HL-60 (cell line): ENCODE measurements at regions not wholly inside any gene's neighbourhood (a gene's known extent, or its start where the extent isn't known, plus 50 kb on each side); places are given as distances from the start of the nearest gene placed in this dataset.
A peak's percentile ranks its signal among the peaks of the same experiment; 100 is the strongest.

Experiments
- DNase-seq, 2 experiments: peaks; one replicate each; pipeline ENCODE4 v3.0.0-alpha.2; 2010 to 2020; ENCODE audit warnings: low read depth in 1 of 2, low spot score in 1 of 2
- H3K27ac ChIP-seq: fragments of 250-450 bp; sonication (Bioruptor Pico); replicated peaks from 2 replicates; pipeline ENCODE4 v1.5.1; 2020; ENCODE audit warnings: mild to moderate bottlenecking, moderate library complexity
- H3K27me3 ChIP-seq: fragments of 250-450 bp; sonication (Bioruptor Pico); 2 replicates; pipeline ENCODE4 v1.5.1; 2021; ENCODE audit warnings: mild to moderate bottlenecking, moderate library complexity; ENCODE audit not compliant: insufficient read depth, poor library complexity, severe bottlenecking
- H3K4me3 ChIP-seq: replicated peaks from 2 replicates; pipeline ENCODE4 v1.5.1; 2011; ENCODE audit warnings: mild to moderate bottlenecking, control low read depth, low read length; ENCODE audit not compliant: insufficient read depth
- GABPA ChIP-seq: IDR thresholded peaks from 2 replicates; pipeline ENCODE4 v1.6.1; 2012; ENCODE audit warnings: low read depth
- POLR2AphosphoS5 ChIP-seq: IDR thresholded peaks from 2 replicates; pipeline ENCODE4 v1.6.1; 2012; ENCODE audit warnings: low read depth
- REST ChIP-seq: IDR thresholded peaks from 2 replicates; pipeline ENCODE4 v1.6.1; 2012; ENCODE audit warnings: low read depth; ENCODE audit not compliant: insufficient replicate concordance
- SPI1 ChIP-seq: IDR thresholded peaks from 2 replicates; pipeline ENCODE4 v1.6.1; 2012; ENCODE audit warnings: low read depth, mild to moderate bottlenecking, borderline replicate concordance
- TF ChIP-seq, protein P1 (sequence below): IDR thresholded peaks from one replicate; pipeline ENCODE4 v1.5.1; 2011; ENCODE audit warnings: low read length, control low read depth, inconsistent platforms; ENCODE audit not compliant: insufficient read depth

GRCh38 chr6:166708460-166708859 is 81.4 kb upstream of the RPS6KA2 start:
- DNase-seq, result no peak
- TF ChIP-seq SPI1 (no peak), POLR2AphosphoS5 (no peak), GABPA (no peak), REST (no peak)
- TF ChIP-seq, protein P1, sequence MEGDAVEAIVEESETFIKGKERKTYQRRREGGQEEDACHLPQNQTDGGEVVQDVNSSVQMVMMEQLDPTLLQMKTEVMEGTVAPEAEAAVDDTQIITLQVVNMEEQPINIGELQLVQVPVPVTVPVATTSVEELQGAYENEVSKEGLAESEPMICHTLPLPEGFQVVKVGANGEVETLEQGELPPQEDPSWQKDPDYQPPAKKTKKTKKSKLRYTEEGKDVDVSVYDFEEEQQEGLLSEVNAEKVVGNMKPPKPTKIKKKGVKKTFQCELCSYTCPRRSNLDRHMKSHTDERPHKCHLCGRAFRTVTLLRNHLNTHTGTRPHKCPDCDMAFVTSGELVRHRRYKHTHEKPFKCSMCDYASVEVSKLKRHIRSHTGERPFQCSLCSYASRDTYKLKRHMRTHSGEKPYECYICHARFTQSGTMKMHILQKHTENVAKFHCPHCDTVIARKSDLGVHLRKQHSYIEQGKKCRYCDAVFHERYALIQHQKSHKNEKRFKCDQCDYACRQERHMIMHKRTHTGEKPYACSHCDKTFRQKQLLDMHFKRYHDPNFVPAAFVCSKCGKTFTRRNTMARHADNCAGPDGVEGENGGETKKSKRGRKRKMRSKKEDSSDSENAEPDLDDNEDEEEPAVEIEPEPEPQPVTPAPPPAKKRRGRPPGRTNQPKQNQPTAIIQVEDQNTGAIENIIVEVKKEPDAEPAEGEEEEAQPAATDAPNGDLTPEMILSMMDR, result no peak
- Histone ChIP-seq H3K4me3 (no peak overlapping the region), H3K27me3 (no peaks in the 10 kb centered on the region), H3K27ac (no peak overlapping the region)

DNA sequence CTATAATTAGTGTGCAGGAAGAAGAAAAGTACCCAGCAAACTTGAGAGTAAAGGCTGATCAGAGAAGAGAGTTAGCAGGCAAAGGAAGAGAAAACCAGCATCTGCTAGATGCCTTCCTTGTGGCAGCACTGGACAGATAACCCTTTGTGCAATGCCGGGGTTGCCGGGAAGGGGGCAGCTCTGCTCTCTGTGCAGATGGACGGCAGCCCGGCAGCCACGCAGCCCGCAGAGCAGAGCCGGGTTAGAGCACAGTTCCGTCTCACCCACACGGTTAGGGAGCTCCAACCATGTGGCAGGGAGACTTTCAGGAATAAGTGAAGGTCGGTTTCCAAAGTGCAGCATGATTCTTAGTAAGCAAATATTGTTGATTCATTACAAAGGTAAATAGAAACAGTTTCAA is 80.0 kb upstream of the RPS6KA2 start:
- peak in 1 of 2 experiments; percentile 64 for DNase-seq
- no peak overlapping the region for H3K4me3 ChIP-seq
- no peaks in the 10 kb centered on the region for H3K27me3 ChIP-seq
- TF ChIP-seq, protein P1, result no peak
- TF ChIP-seq SPI1, result no peak
- no peak for TF ChIP-seq REST
- no peak for TF ChIP-seq POLR2AphosphoS5
- TF ChIP-seq GABPA, result no peak
- H3K27ac ChIP-seq, result no peak overlapping the region

DNA sequence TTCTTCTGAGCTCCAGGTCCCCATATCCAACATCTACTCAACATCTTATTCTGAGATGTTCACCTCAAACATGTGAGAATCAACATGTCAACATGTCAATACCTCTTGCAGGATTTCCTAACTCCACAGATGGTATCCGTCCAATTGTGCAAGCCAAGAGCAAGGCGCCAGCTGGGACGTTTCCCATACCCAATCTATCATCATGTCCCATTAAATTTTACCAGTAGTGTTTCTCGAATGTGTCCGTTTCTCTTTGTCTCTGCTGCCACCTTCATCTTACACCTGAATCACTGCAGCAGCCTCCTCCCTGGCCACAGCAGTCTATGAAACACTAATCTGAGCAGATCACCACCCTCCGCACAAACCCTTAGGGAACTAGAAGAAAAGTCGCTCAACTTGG is 78.0 kb upstream of the RPS6KA2 start:
- H3K4me3 ChIP-seq, result no peak overlapping the region

More for the DNA sequence above, 78.0 kb upstream of the RPS6KA2 start:
- Histone ChIP-seq H3K27ac (no peak overlapping the region), H3K27me3 (no peaks in the 10 kb centered on the region)
- TF ChIP-seq REST (no peak), GABPA (no peak), POLR2AphosphoS5 (no peak), SPI1 (no peak)
- TF ChIP-seq, protein P1, result no peak
- no peak for DNase-seq
